Activated T-helper 2 cell treated with anti-CD3 and anti-CD28 coated beads, Interferon-gamma antibody, Interleukin-2, Interleukin-4, amounts not matched to agents 10 μg/mL and 5 μg/mL and 100 μg/mL, durations not matched to agents 14 hours and 24 hours and 36 hours (primary cell): ENCODE measurements at regions not wholly inside any gene's neighbourhood (a gene's known extent, or its start where the extent isn't known, plus 50 kb on each side); places are given as distances from the start of the nearest gene placed in this dataset.

ENCODE experiments used
- DNase-seq: peaks from one replicate; pipeline ENCODE4 v3.0.0; 2021; ENCODE audit warnings: low spot score
- H3K27ac Mint-ChIP-seq: one replicate; pipeline ENCODE4 v1.8.0; 2021; ENCODE audit warnings: mixed read lengths
- H3K27me3 Mint-ChIP-seq: one replicate; pipeline ENCODE4 v1.8.0; 2021; ENCODE audit warnings: low read depth, mixed read lengths
- H3K36me3 Mint-ChIP-seq: one replicate; pipeline ENCODE4 v1.8.0; 2021; ENCODE audit warnings: low read depth, mixed read lengths
- H3K4me1 Mint-ChIP-seq: one replicate; pipeline ENCODE4 v1.8.0; 2021; ENCODE audit warnings: low read depth, mixed read lengths
- H3K4me3 Mint-ChIP-seq: one replicate; pipeline ENCODE4 v1.8.0; 2021; ENCODE audit warnings: low read depth, mild to moderate bottlenecking, moderate library complexity, mixed read lengths
- H3K9me3 Mint-ChIP-seq: one replicate; pipeline ENCODE4 v1.8.0; 2021; ENCODE audit warnings: mixed read lengths
- intact Hi-C: fragments of 100-400 bp; cut with micrococcal nuclease; formaldehyde crosslinking; loops from one replicate; pipeline ENCODE4 v1.15.1; 2023

DNA sequence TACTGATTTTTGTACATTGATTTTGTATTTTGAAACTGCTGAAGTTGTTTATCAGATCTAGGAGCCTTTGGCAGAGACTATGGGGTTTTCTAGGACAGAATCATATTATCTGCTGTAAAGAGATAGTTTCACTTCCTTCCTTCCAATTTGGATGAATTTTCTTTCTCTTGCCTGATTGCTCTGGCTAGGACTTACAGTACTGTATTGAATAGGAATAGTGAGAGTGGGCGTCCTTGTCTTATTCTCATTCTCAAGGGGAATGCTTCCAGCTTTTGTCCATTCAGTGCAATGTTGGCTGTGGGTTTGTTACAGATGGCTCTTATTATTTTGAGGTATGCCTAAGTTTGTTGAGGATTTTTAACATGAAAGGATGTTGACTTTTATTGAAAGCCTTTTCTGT, 290.1 kb downstream of the MAP2K4 start:
- H3K9me3 Mint-ChIP-seq, result peaks cover 61% of the 10 kb centered on the region
- no peak for DNase-seq

DNA sequence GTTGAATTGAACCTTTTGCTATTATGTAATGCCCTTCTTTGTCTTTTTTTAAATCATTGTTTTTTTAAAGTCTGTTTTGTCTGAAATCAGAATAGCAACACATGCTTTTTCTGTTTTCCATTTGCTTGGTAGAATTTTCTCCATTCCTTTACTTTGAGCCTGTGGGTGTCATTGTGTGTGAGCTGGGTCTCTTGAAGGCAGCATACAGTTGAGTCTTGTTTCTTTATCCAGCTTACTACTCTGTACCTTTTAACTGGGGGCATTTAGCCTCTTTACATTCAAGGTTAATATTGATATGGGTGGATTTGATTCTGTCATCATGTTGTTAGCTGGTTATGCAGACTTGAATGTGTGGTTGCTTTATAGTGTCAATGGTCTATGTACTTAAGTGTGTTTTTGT, 292.0 kb downstream of the MAP2K4 start:
- H3K27ac Mint-ChIP-seq, result no peak overlapping the region
- intact Hi-C loops, result no loop called here
- no peak overlapping the region for H3K4me3 Mint-ChIP-seq
- peaks cover 55% of the 10 kb centered on the region for H3K9me3 Mint-ChIP-seq
- H3K27me3 Mint-ChIP-seq, result no peaks in the 10 kb centered on the region
- H3K4me1 Mint-ChIP-seq, result no peaks in the 10 kb centered on the region
- no peak for DNase-seq
- no peaks in the 10 kb centered on the region for H3K36me3 Mint-ChIP-seq

More for the DNA sequence above, 290.1 kb downstream of the MAP2K4 start:
- Mint-ChIP-seq H3K27me3 (no peaks in the 10 kb centered on the region), H3K4me1 (no peaks in the 10 kb centered on the region), H3K4me3 (no peak overlapping the region), H3K36me3 (no peaks in the 10 kb centered on the region), H3K27ac (no peak overlapping the region)
- intact Hi-C loops, result no loop called here

- H3K9me3 Mint-ChIP-seq, result peaks cover 57% of the 10 kb centered on the region
- no peaks in the 10 kb centered on the region for H3K4me1 Mint-ChIP-seq
- H3K27ac Mint-ChIP-seq, result no peak overlapping the region
- H3K4me3 Mint-ChIP-seq, result no peak overlapping the region
- no peaks in the 10 kb centered on the region for H3K27me3 Mint-ChIP-seq
- intact Hi-C loops, result no loop called here
- no peak for DNase-seq
- no peaks in the 10 kb centered on the region for H3K36me3 Mint-ChIP-seq
These were observed 293.1 kb downstream of the MAP2K4 start for GRCh38 chr17:12313786-12314185.

DNA sequence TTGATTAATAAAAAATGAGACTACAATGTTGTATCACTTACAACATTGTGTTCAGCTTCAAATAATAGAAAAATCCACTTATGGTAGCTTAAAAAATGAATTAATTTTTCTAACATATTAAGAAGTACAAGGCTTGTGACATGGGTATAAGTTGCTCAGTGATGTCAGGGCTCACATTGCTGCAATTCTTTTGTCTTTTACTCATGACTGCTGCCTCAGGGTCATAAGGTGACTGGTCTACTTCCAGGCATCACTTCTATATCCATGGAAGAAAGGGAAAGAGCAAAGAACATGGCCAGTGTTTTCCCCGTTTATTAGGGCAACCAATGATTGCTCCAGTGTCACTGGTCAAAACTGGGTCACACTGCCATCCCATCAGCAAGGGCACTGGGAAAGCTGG, 295.3 kb downstream of the MAP2K4 start:
- Mint-ChIP-seq H3K27me3 (no peaks in the 10 kb centered on the region), H3K4me1 (no peaks in the 10 kb centered on the region), H3K27ac (no peak overlapping the region), H3K36me3 (no peaks in the 10 kb centered on the region), H3K4me3 (no peak overlapping the region), H3K9me3 (peaks cover 48% of the 10 kb centered on the region)
- intact Hi-C loops, result no loop called here
- DNase-seq, result no peak

- Mint-ChIP-seq H3K27ac (no peak overlapping the region), H3K4me1 (no peaks in the 10 kb centered on the region)
- intact Hi-C loops, result no loop called here
These were observed 298.0 kb downstream of the MAP2K4 start for GRCh38 chr17:12318571-12319266.

GRCh38 chr17:12320286-12320685, 299.6 kb downstream of the MAP2K4 start:
- intact Hi-C loops, result no loop called here
- Mint-ChIP-seq H3K4me1 (no peaks in the 10 kb centered on the region), H3K36me3 (no peaks in the 10 kb centered on the region), H3K27me3 (no peaks in the 10 kb centered on the region), H3K9me3 (peaks cover 39% of the 10 kb centered on the region), H3K4me3 (no peak overlapping the region), H3K27ac (no peak overlapping the region)
- DNase-seq, result no peak

More at GRCh38 chr17:12318571-12319266, 298.0 kb downstream of the MAP2K4 start:
- no peaks in the 10 kb centered on the region for H3K27me3 Mint-ChIP-seq
- no peaks in the 10 kb centered on the region for H3K36me3 Mint-ChIP-seq
- H3K4me3 Mint-ChIP-seq, result no peak overlapping the region
- H3K9me3 Mint-ChIP-seq, result peaks cover 44% of the 10 kb centered on the region
- DNase-seq, result no peak

DNA sequence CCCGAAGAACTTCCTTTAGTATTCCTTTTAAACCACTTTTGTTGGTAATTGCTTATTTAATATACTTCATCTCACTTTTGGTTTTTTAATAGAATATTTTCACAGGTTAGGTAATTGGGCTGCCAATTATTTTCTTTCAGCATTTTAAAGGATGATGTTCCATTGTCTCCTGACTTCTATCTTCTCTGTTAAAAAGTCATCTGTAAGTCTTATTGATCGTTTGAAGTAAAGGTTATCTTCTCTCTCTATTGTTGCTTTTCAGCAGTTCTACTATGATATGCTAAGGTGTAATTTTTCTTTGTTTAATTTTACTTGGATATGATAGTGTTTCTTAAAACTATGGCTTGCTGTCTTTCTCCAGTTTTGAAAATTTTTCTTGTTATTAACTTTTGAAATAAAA, 307.5 kb downstream of the MAP2K4 start:
- H3K27ac Mint-ChIP-seq, result no peak overlapping the region
- H3K27me3 Mint-ChIP-seq, result no peaks in the 10 kb centered on the region
- no peaks in the 10 kb centered on the region for H3K4me1 Mint-ChIP-seq
- no peaks in the 10 kb centered on the region for H3K36me3 Mint-ChIP-seq
- peaks cover 42% of the 10 kb centered on the region for H3K9me3 Mint-ChIP-seq
- no peak overlapping the region for H3K4me3 Mint-ChIP-seq
- intact Hi-C loops, result no loop called here
- DNase-seq, result no peak

DNA sequence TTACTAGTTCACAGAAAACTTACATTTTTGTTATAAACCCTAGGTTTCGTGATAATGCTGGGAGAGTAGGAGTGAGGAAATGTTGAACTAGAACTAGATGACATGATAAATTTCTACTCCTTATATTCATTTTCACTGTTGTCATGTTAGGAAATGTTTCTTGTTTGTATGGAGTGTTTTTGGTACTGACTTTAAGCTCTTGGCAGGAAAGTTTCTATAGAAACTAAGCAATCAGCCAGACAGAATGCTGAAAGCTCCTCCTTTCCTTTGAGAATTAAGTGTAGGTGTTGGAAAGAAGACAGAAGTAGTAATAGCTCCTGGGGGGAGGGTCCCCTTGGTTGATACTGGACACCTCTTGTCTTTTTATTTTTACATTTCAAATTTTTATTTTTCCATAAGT, 309.8 kb downstream of the MAP2K4 start:
- no peaks in the 10 kb centered on the region for H3K27me3 Mint-ChIP-seq
- no peak overlapping the region for H3K27ac Mint-ChIP-seq
- intact Hi-C loops, result no loop called here
- no peaks in the 10 kb centered on the region for H3K4me1 Mint-ChIP-seq
- H3K36me3 Mint-ChIP-seq, result no peaks in the 10 kb centered on the region
- DNase-seq, result no peak
- H3K4me3 Mint-ChIP-seq, result no peak overlapping the region
- H3K9me3 Mint-ChIP-seq, result peaks cover 42% of the 10 kb centered on the region

DNA sequence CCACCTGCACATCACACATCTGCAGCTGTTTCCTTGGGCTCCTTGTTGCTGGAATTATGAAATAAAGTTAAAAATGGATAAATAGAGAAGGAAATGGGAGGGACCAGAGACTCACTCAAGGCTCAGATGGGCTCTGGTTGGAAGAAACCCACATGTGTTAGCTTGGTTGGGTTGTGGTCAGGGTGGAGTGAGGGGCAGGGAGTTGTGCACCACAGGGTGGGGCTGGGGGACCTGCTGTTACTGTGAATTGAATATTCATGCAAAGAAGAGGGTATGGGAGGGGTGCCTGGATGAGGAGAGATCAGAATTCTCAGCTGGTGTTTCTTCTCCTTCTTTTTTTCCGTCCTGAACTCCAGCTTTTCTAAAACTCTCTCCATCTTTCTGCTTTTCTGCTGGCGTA, 320.7 kb downstream of the MAP2K4 start:
- DNase-seq, result no peak
- Mint-ChIP-seq H3K9me3 (peaks cover 20% of the 10 kb centered on the region), H3K27me3 (no peaks in the 10 kb centered on the region), H3K4me3 (no peak overlapping the region), H3K36me3 (no peaks in the 10 kb centered on the region), H3K4me1 (no peaks in the 10 kb centered on the region), H3K27ac (no peak overlapping the region)
- intact Hi-C loops, result no loop called here

GRCh38 chr17:12342161-12342560, 321.5 kb downstream of the MAP2K4 start:
- Mint-ChIP-seq H3K27me3 (no peaks in the 10 kb centered on the region), H3K4me1 (no peaks in the 10 kb centered on the region), H3K27ac (no peak overlapping the region), H3K36me3 (no peaks in the 10 kb centered on the region), H3K9me3 (peaks cover 20% of the 10 kb centered on the region), H3K4me3 (no peak overlapping the region)
- intact Hi-C loops, result no loop called here
- no peak for DNase-seq

DNA sequence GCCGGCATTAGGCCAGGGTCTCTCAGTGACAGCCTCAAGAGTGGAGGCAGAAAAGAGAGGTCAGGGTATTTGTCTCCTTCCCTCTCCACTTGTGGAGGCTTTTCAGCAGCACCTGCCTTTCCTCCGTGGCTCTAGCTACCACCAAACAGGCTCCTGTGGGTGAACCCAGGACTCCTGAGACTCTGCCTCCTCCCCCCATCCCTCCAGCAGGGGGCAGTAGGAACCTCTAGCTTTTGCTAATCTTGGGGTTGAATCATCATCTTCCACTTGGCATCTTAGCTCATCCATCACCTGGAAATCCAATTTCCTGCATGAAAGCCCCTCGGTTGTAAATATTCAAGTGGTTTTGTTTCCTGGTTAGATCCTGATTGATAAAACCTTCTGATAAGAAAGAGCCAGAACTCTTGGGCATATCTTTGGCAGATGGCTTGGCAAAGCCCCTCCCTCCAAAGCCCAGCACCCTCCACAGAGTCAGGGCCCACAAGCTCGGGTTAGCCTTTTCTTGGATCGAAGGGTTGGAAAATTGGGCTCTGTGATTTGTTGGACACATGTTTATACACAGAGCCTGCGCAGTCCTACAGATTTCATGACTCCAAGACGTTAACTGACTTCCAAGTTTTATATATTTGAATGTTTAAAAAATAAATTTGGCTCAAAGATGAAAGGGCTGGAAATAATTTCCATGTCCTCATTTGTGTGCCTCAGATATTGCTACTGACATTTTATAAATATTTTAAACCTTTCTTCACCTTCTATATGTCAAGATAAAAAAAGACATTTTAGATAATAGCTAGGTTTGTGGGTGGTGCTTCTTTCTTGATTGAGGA, 322.1 kb downstream of the MAP2K4 start:
- Mint-ChIP-seq H3K4me1 (no peaks in the 10 kb centered on the region), H3K27ac (no peak overlapping the region), H3K4me3 (no peak overlapping the region), H3K27me3 (no peaks in the 10 kb centered on the region), H3K36me3 (no peaks in the 10 kb centered on the region), H3K9me3 (peaks cover 20% of the 10 kb centered on the region)
- DNase-seq, result no peak
- intact Hi-C loops, result no loop called here

DNA sequence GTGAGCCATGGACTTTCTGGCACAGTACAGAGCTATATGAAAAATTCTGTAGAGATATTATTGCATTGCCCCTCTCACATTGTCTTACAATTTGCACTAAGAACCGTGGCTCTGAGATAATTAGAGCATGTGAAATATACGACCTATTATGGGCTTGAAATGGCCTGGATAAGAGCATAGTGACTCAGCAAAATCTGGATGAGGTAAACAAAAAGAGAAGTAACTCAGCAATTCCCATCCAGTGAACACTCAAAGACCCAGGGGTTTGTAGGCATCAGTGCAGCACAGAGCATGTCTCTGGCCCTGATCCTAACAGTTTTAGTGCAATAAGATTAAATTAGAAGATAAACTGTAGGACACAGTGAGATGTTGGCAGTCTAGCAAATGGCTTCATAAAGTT, 317.2 kb upstream of the MYOCD start:
- Mint-ChIP-seq H3K9me3 (peaks cover 33% of the 10 kb centered on the region), H3K4me1 (no peaks in the 10 kb centered on the region), H3K36me3 (no peaks in the 10 kb centered on the region), H3K4me3 (no peak overlapping the region), H3K27ac (no peak overlapping the region), H3K27me3 (no peaks in the 10 kb centered on the region)
- DNase-seq, result no peak
- intact Hi-C loops, result no loop called here

GRCh38 chr17:12349297-12349696, 316.4 kb upstream of the MYOCD start:
- Mint-ChIP-seq H3K27ac (no peak overlapping the region), H3K27me3 (no peaks in the 10 kb centered on the region), H3K4me1 (no peaks in the 10 kb centered on the region), H3K4me3 (no peak overlapping the region), H3K36me3 (no peaks in the 10 kb centered on the region), H3K9me3 (peaks cover 32% of the 10 kb centered on the region)
- no peak for DNase-seq
- intact Hi-C loops, result no loop called here
